ENCODE measurements at regions not wholly inside any gene's neighbourhood (a gene's known extent, or its start where the extent isn't known, plus 50 kb on each side); places are given as distances from the start of the nearest gene placed in this dataset.

DNA sequence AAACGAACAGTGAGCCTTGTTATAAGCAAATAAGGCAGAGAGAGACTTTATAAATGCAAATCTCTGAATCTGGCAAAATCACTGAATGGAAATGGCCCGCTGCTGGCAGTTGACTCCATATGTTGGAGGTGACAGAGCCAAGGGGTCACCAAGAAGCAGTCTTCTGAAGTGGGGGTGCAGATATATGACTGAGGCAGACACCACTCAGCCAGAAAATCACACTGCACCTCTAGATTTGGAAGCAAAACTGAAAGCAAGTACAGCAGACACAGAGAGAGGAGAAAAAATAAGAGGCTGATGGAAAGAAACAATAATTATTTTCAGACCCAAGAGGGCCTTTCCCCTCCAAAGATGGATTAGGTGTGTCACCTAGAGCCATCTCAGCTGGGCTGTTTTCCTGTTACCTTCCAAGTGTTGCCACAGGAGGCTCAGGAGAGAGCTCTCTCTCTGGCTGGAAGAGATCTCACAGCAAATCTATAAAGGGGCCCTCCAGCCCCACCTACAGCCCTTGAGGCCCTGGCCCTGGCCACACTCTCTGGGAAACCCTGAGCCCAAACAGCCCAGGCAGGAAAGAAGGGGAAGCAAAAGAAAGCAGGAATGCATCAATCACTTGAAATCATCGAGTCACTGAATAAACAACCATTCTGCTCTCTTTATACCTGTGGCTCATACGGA is 585.1 kb upstream of the PSMD7 start:
- Histone ChIP-seq H3K36me3 (ENCODE audit: control insufficient read depth, insufficient read depth, low read length) (no peaks in the 10 kb centered on the region), H3K4me3 (ENCODE audit: low read depth, low read length) (no peak overlapping the region), H3K27me3 (ENCODE audit: control insufficient read depth, insufficient read depth, low read length) (no peaks in the 10 kb centered on the region)
- TF ChIP-seq, protein P1, sequence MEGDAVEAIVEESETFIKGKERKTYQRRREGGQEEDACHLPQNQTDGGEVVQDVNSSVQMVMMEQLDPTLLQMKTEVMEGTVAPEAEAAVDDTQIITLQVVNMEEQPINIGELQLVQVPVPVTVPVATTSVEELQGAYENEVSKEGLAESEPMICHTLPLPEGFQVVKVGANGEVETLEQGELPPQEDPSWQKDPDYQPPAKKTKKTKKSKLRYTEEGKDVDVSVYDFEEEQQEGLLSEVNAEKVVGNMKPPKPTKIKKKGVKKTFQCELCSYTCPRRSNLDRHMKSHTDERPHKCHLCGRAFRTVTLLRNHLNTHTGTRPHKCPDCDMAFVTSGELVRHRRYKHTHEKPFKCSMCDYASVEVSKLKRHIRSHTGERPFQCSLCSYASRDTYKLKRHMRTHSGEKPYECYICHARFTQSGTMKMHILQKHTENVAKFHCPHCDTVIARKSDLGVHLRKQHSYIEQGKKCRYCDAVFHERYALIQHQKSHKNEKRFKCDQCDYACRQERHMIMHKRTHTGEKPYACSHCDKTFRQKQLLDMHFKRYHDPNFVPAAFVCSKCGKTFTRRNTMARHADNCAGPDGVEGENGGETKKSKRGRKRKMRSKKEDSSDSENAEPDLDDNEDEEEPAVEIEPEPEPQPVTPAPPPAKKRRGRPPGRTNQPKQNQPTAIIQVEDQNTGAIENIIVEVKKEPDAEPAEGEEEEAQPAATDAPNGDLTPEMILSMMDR (IDR thresholded peaks at IDR 0.05; ENCODE audit: insufficient read depth, low read length, severe bottlenecking): no peak
- no peak for FAIRE-seq
- DNase-seq (ENCODE audit: low read depth): no peak

DNA sequence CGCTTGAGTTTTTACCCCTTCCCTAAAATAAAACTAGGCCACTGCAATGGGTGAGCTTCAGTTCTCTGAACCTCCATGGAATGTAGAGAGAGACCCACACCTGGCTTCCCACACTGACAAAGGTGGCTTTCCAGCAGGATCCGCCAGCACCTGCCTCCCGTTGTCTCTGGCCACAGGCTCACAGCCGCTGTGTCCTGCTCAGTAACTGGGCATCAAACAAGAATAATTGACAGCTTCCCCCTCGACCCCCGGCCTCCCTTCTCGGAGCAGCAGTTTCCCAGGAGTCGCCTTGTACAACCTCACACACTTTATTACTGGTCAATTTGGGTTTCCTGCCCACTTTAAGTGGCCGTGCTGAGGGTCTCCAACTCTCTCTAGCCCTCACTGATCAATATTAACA is 586.1 kb upstream of the PSMD7 start:
- Histone ChIP-seq H3K4me3 (ENCODE audit: low read depth, low read length) (no peak overlapping the region), H3K27me3 (ENCODE audit: control insufficient read depth, insufficient read depth, low read length) (no peaks in the 10 kb centered on the region), H3K36me3 (ENCODE audit: control insufficient read depth, insufficient read depth, low read length) (no peaks in the 10 kb centered on the region)
- FAIRE-seq (no peak), DNase-seq (ENCODE audit: low read depth) (no peak)
- TF ChIP-seq, protein P1 (IDR thresholded peaks at IDR 0.05; ENCODE audit: insufficient read depth, low read length, severe bottlenecking): no peak

DNA sequence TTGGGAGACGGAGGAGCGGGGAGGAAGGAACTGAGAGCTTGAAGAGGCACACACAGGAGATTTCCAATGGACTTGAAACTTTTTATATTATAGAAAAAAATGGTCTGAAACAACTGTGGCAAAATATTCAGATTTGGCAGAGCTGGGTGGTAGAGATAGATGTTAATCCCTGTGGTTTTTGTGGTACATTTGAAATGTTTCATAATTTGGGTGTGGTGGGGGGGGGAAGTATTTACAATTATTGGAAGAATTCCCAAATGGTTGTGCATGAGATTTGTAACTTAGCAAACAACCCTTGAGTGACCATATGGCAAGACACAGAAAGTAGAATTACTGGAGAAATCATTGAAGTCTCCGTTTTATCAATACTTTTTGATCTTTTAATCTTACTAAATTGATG is 588.8 kb upstream of the PSMD7 start:
- H3K4me3 ChIP-seq (ENCODE audit: low read depth, low read length): no peak overlapping the region
- FAIRE-seq (no peak), DNase-seq (ENCODE audit: low read depth) (no peak)
- no peaks in the 10 kb centered on the region for H3K27me3 ChIP-seq (ENCODE audit: control insufficient read depth, insufficient read depth, low read length)
- H3K36me3 ChIP-seq (ENCODE audit: control insufficient read depth, insufficient read depth, low read length): no peaks in the 10 kb centered on the region
- TF ChIP-seq, protein P1 (IDR thresholded peaks at IDR 0.05; ENCODE audit: insufficient read depth, low read length, severe bottlenecking): no peak

DNA sequence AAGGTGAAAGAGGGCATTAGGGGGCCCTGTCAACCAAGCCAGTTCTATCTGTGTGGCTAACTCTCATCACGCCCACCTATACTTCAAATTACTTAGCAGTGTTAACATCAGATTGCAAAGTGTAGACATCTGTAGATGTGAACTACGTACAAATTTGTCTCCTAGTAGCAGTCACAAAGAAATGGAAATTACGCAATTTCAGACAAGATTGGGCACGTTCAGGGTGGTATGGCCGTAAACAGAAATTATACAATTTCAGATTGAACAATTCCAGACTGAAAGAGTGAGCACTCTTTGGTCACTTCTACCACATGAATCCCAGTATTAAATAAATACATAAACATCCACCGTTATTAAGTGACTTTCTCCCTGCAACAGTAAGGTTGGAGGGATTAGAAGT is 592.7 kb upstream of the PSMD7 start:
- FAIRE-seq (no peak), DNase-seq (ENCODE audit: low read depth) (peak; percentile 28)
- Histone ChIP-seq H3K36me3 (ENCODE audit: control insufficient read depth, insufficient read depth, low read length) (no peaks in the 10 kb centered on the region), H3K27me3 (ENCODE audit: control insufficient read depth, insufficient read depth, low read length) (no peaks in the 10 kb centered on the region), H3K4me3 (ENCODE audit: low read depth, low read length) (no peak overlapping the region)
- TF ChIP-seq, protein P1 (IDR thresholded peaks at IDR 0.05; ENCODE audit: insufficient read depth, low read length, severe bottlenecking): no peak

DNA sequence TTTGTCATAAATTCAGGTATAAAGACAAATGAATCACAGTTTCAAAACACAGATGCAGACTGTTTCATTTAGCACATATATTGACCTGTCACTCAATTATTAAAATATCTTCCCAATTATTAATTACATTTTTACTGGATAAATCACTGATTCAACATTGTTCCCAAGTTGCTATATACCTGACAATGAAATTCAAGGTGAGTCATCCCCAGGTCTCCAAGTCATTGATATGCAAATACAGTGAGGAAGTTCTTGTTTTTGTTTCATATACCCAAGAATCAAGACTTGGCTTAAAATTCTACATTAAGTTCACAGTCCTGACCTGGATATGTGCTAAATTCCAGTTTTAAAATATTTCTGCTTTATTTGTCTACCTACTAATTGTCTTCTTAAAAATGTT is 599.3 kb upstream of the PSMD7 start:
- Histone ChIP-seq H3K36me3 (ENCODE audit: control insufficient read depth, insufficient read depth, low read length) (no peaks in the 10 kb centered on the region), H3K27me3 (ENCODE audit: control insufficient read depth, insufficient read depth, low read length) (no peaks in the 10 kb centered on the region), H3K4me3 (ENCODE audit: low read depth, low read length) (no peak overlapping the region)
- DNase-seq (ENCODE audit: low read depth) (peak; percentile 87), FAIRE-seq (no peak)
- TF ChIP-seq, protein P1 (IDR thresholded peaks at IDR 0.05; ENCODE audit: insufficient read depth, low read length, severe bottlenecking): no peak

DNA sequence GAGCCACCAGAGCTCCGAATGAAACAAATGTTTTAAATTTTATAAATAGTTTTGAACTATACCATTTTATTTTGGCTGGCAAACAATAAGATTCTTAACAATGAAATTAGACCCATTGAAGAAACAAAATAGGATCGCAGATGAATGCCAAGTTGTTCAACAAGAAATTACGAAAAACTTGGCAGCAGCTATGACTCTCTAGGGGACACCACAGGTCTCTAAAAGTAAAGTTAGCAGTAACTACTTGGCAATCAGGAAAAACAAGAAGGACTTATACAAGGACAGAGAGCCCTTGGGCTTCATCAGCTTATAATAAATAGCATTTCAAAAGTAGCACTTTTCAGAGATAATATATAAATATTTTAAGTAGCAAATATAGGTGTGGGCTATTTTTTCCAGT is 603.8 kb upstream of the PSMD7 start:
- Histone ChIP-seq H3K36me3 (ENCODE audit: control insufficient read depth, insufficient read depth, low read length) (no peaks in the 10 kb centered on the region), H3K4me3 (ENCODE audit: low read depth, low read length) (no peak overlapping the region), H3K27me3 (ENCODE audit: control insufficient read depth, insufficient read depth, low read length) (no peaks in the 10 kb centered on the region)
- no peak for FAIRE-seq
- no peak for DNase-seq (ENCODE audit: low read depth)
- TF ChIP-seq, protein P1 (IDR thresholded peaks at IDR 0.05; ENCODE audit: insufficient read depth, low read length, severe bottlenecking): no peak
